ENCODE measurements at regions not wholly inside any gene's neighbourhood (a gene's known extent, or its start where the extent isn't known, plus 50 kb on each side); places are given as distances from the start of the nearest gene placed in this dataset.

GRCh38 chr9:85269811-85270210, 471.9 kb downstream of the AGTPBP1 start:
- TF ChIP-seq CTCF (IDR thresholded peaks at IDR 0.05; ENCODE audit: low read depth, low read length, missing input control) (no peak), FOXA2 (IDR thresholded peaks at IDR 0.05) (no peak), ATF3 (IDR thresholded peaks at IDR 0.05) (no peak), SP1 (IDR thresholded peaks at IDR 0.05) (no peak), REST (IDR thresholded peaks at IDR 0.05) (no peak), RXRA (IDR thresholded peaks at IDR 0.05) (no peak), ZBTB33 (IDR thresholded peaks at IDR 0.05) (no peak), HNF4G (IDR thresholded peaks at IDR 0.05) (no peak), TAF1 (conservative IDR thresholded peaks at IDR 0.05) (no peak), RAD21 (IDR thresholded peaks at IDR 0.05) (no peak), YY1 (IDR thresholded peaks at IDR 0.05) (no peak), JUND (IDR thresholded peaks at IDR 0.05) (no peak), GABPA (IDR thresholded peaks at IDR 0.05 in 1 of 2, conservative IDR thresholded peaks at IDR 0.05 in 1 of 2) (no peak)
